Adrenal gland (tissue), 9 donors: ENCODE measurements at regions not wholly inside any gene's neighbourhood (a gene's known extent, or its start where the extent isn't known, plus 50 kb on each side); places are given as distances from the start of the nearest gene placed in this dataset.

Source experiments
- DNase-seq, 7 donors: peaks; one replicate each; pipeline ENCODE4 v3.0.0-alpha.2; 2019 to 2020
- H3K27ac ChIP-seq, 5 donors: fragments of 200-600 bp; sonication (generic) in 4 of 5; 1 replicate in 3 of 5; 2 replicates in 2 of 5; pipeline versions ENCODE4 v1.5.1 to v1.8.0; 2016 to 2020; ENCODE audit warnings: mild to moderate bottlenecking in 1 of 5
- H3K27me3 ChIP-seq: fragments of 200-600 bp; 2 replicates; pipeline ENCODE4 v1.8.0; 2021
- H3K36me3 ChIP-seq, 2 donors: fragments of 200-600 bp; replicated peaks in 1 of 2; 1 replicate in 1 of 2; 2 replicates in 1 of 2; pipeline versions ENCODE4 v1.5.1 to v1.8.0; 2018 to 2022
- H3K4me1 ChIP-seq, 2 donors: fragments of 200-600 bp; replicated peaks in 1 of 2; 1 replicate in 1 of 2; 2 replicates in 1 of 2; pipeline versions ENCODE4 v1.5.1 to v1.8.0; 2018 to 2021
- H3K4me3 ChIP-seq, 4 donors: fragments of 200-600 bp; sonication (generic) in 3 of 4; one replicate each; pipeline ENCODE4 v1.5.1; 2016 to 2018
- H3K9me3 ChIP-seq, 3 donors: fragments of 200-600 bp; sonication (generic) in 1 of 3; replicated peaks in 1 of 3; 1 replicate in 2 of 3; 2 replicates in 1 of 3; pipeline versions ENCODE4 v1.5.1 to v1.8.0; 2016 to 2021
- CTCF ChIP-seq, 6 experiments: fragments of 450-650 bp in 4 of 6; fragments of 200-600 bp in 2 of 6; sonication (generic) in 1 of 6; IDR thresholded peaks; 1 replicate in 5 of 6; 2 replicates in 1 of 6; pipeline versions ENCODE4 v1.5.1 to v1.8.0; 2016 to 2021; ENCODE audit warnings: antibody characterized with exemption in 6 of 6, mild to moderate bottlenecking in 2 of 6, moderate library complexity in 1 of 6
- POLR2A ChIP-seq, 2 donors: fragments of 450-650 bp; IDR thresholded peaks; one replicate each; pipeline ENCODE4 v1.6.1; 2017; ENCODE audit warnings: antibody characterized with exemption in 2 of 2, mild to moderate bottlenecking in 2 of 2, moderate library complexity in 1 of 2
- WGBS, 4 donors: extraction: QIAGEN DNeasy Blood & Tissue Kit in 2 of 4; methylation state at CpG; one replicate each; pipeline versions ENCODE4 v1.1.5 to v1.1.7; 2013 to 2017; 5-methylcytosine and 5-hydroxymethylcytosine counted together
- intact Hi-C, 2 donors: fragments of 100-400 bp; cut with DNase I; formaldehyde crosslinking; loops; one replicate each; pipeline versions ENCODE4 v1.14.1 to v1.15.0; 2022 to 2023
- donor health status: healthy with polysubstance abuse.
- donor health status: Bipolar disorder and iron deficiency.
- donor health status: DM: yes; HTN: yes; CAD: no.
- donor health status: DM: no; HTN: no; CAD: no.
- donor health status: DM: no; HTN: no; CAD: no.

DNA sequence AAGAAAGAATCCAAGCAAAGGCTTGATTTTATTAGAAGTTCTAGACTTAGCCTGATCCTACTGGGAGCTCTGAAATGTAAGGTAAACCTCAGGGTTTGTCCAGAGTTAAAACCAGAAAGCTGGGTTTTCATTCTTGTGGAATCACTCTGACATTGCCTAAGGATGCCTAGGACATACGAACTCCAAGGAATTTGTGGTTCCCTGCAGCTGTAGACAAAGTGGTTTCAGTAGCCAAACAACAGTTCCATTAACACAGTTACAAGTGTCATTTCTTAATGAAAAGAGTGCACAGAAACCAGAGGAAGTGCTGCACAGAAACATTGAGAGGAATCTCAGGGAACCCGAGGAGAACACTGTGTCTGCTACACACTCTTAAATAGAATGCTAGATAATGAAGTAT is 221.4 kb upstream of the ST6GAL2 start:
- no peak for DNase-seq
- H3K4me3 ChIP-seq, result no peak overlapping the region
- TF ChIP-seq POLR2A (IDR thresholded peaks at IDR 0.05), result no peak
- no peak for TF ChIP-seq CTCF (IDR thresholded peaks at IDR 0.05)
- 53 to 76% (median 67%) methylated on average over 2 of the region's 2 CpGs for WGBS, 4 donors
- H3K27ac ChIP-seq, result no peak overlapping the region
- no peaks in the 10 kb centered on the region for H3K36me3 ChIP-seq
- intact Hi-C loops, result no loop called here
- no peaks in the 10 kb centered on the region for H3K27me3 ChIP-seq
- no peaks in the 10 kb centered on the region for H3K4me1 ChIP-seq
- H3K9me3 ChIP-seq, result no peaks in the 10 kb centered on the region

GRCh38 chr2:107108556-107108955 is 222.6 kb upstream of the ST6GAL2 start:
- DNase-seq, result no peak
- intact Hi-C loops, result no loop called here
- H3K27ac ChIP-seq, result no peak overlapping the region
- no peaks in the 10 kb centered on the region for H3K4me1 ChIP-seq
- H3K36me3 ChIP-seq, result no peaks in the 10 kb centered on the region
- TF ChIP-seq POLR2A (IDR thresholded peaks at IDR 0.05), result no peak
- TF ChIP-seq CTCF (IDR thresholded peaks at IDR 0.05), result no peak
- no peaks in the 10 kb centered on the region for H3K27me3 ChIP-seq
- no peaks in the 10 kb centered on the region for H3K9me3 ChIP-seq
- no peak overlapping the region for H3K4me3 ChIP-seq
- 68 to 90% (median 74%) methylated on average over 2 of the region's 2 CpGs for WGBS, 4 donors

- H3K36me3 ChIP-seq, result no peaks in the 10 kb centered on the region
- intact Hi-C loops, result no loop called here
- H3K9me3 ChIP-seq, result no peaks in the 10 kb centered on the region
- H3K4me1 ChIP-seq, result no peaks in the 10 kb centered on the region
- no peak overlapping the region for H3K27ac ChIP-seq
- WGBS, 4 donors, result 71 to 83% (median 76%) methylated on average over 1 of the region's 1 CpG
- no peak overlapping the region for H3K4me3 ChIP-seq
- TF ChIP-seq POLR2A (IDR thresholded peaks at IDR 0.05) (no peak), CTCF (IDR thresholded peaks at IDR 0.05) (no peak)
- DNase-seq, result no peak
- H3K27me3 ChIP-seq, result no peaks in the 10 kb centered on the region
These were observed 225.7 kb upstream of the ST6GAL2 start for GRCh38 chr2:107111623-107112022.

- Histone ChIP-seq H3K27me3 (no peaks in the 10 kb centered on the region), H3K27ac (no peak overlapping the region), H3K4me3 (no peak overlapping the region), H3K36me3 (no peaks in the 10 kb centered on the region), H3K4me1 (no peaks in the 10 kb centered on the region), H3K9me3 (no peaks in the 10 kb centered on the region)
- no peak for DNase-seq
- TF ChIP-seq POLR2A (IDR thresholded peaks at IDR 0.05) (no peak), CTCF (IDR thresholded peaks at IDR 0.05) (no peak)
- intact Hi-C loops, result no loop called here
These were observed 226.6 kb upstream of the ST6GAL2 start for GRCh38 chr2:107112561-107112960.
